Peyer's patch (tissue), 4 donors: ENCODE measurements at regions not wholly inside any gene's neighbourhood (a gene's known extent, or its start where the extent isn't known, plus 50 kb on each side); places are given as distances from the start of the nearest gene placed in this dataset.

Experiments
- POLR2A ChIP-seq, 2 donors: fragments of 450-650 bp; IDR thresholded peaks; one replicate each; pipeline ENCODE4 v1.5.1; 2017; ENCODE audit warnings: antibody characterized with exemption in 2 of 2, mild to moderate bottlenecking in 2 of 2, moderate library complexity in 2 of 2
- TF ChIP-seq, protein P1 (sequence below), 6 experiments: fragments of 450-650 bp in 4 of 6; fragments of 200-600 bp in 2 of 6; sonication (generic) in 1 of 6; IDR thresholded peaks; one replicate each; pipeline ENCODE4 v1.5.1; 2017 to 2019; ENCODE audit warnings: antibody characterized with exemption in 6 of 6, mild to moderate bottlenecking in 3 of 6, moderate library complexity in 1 of 6

DNA sequence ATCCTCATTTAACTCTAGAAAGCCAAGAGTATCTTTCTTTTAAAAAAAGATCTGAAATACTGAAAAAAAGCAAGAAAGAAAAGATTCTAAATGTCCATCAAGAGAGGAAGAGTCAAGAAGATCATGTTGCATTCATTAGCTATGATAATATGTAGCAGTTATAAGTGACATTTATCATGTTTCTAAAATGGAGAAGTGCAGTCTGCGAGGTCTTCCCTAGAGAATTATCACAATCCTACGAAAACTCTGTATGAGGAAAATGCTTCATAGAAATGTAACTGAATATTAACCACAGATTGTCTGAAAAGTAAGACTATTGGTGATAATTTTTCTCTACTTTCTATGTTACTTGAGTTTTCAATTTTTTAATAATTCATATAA is 77.4 kb upstream of the USP47 start:
- TF ChIP-seq, protein P1, sequence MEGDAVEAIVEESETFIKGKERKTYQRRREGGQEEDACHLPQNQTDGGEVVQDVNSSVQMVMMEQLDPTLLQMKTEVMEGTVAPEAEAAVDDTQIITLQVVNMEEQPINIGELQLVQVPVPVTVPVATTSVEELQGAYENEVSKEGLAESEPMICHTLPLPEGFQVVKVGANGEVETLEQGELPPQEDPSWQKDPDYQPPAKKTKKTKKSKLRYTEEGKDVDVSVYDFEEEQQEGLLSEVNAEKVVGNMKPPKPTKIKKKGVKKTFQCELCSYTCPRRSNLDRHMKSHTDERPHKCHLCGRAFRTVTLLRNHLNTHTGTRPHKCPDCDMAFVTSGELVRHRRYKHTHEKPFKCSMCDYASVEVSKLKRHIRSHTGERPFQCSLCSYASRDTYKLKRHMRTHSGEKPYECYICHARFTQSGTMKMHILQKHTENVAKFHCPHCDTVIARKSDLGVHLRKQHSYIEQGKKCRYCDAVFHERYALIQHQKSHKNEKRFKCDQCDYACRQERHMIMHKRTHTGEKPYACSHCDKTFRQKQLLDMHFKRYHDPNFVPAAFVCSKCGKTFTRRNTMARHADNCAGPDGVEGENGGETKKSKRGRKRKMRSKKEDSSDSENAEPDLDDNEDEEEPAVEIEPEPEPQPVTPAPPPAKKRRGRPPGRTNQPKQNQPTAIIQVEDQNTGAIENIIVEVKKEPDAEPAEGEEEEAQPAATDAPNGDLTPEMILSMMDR (IDR thresholded peaks at IDR 0.05), result no peak
- no peak for TF ChIP-seq POLR2A (IDR thresholded peaks at IDR 0.05)
